Adrenal gland (tissue), 5 donors: ENCODE measurements at regions not wholly inside any gene's neighbourhood (a gene's known extent, or its start where the extent isn't known, plus 50 kb on each side); places are given as distances from the start of the nearest gene placed in this dataset.

Experiments used
- CTCF ChIP-seq, 6 experiments: fragments of 450-650 bp in 4 of 6; fragments of 200-600 bp in 2 of 6; sonication (generic) in 1 of 6; IDR thresholded peaks; 1 replicate in 5 of 6; 2 replicates in 1 of 6; pipeline versions ENCODE4 v1.5.1 to v1.8.0; 2016 to 2021; ENCODE audit warnings: antibody characterized with exemption in 6 of 6, mild to moderate bottlenecking in 2 of 6, moderate library complexity in 1 of 6
- POLR2A ChIP-seq, 2 donors: fragments of 450-650 bp; IDR thresholded peaks; one replicate each; pipeline ENCODE4 v1.6.1; 2017; ENCODE audit warnings: antibody characterized with exemption in 2 of 2, mild to moderate bottlenecking in 2 of 2, moderate library complexity in 1 of 2
- donor health status: DM: no; HTN: no; CAD: no.

- TF ChIP-seq CTCF (IDR thresholded peaks at IDR 0.05) (no peak), POLR2A (IDR thresholded peaks at IDR 0.05) (no peak)
These were observed 146.2 kb upstream of the AGAP1 start for GRCh38 chr2:235347691-235348090.
